ENCODE measurements at regions not wholly inside any gene's neighbourhood (a gene's known extent, or its start where the extent isn't known, plus 50 kb on each side); places are given as distances from the start of the nearest gene placed in this dataset.

DNA sequence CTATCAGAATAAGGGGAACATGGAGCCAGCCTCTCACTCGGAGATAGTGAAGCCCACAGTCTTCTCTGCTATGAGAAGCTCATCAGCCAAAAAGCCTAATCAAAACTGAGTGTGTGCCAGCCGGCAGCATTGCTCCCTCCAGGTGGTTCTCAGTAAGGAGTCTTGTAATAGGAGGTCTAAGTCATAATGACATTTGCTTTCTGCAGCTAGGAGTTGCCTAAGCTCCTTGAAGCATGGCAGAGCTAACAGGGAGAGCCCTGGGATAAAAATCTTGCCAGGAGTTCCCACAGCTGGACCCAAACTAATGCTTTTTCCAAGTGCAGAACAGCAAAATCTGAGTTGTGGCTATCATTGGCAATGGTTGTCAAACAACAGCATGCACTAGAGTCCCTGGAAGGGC, 245.2 kb downstream of the SPATA18 start:
- TF ChIP-seq, protein P1, sequence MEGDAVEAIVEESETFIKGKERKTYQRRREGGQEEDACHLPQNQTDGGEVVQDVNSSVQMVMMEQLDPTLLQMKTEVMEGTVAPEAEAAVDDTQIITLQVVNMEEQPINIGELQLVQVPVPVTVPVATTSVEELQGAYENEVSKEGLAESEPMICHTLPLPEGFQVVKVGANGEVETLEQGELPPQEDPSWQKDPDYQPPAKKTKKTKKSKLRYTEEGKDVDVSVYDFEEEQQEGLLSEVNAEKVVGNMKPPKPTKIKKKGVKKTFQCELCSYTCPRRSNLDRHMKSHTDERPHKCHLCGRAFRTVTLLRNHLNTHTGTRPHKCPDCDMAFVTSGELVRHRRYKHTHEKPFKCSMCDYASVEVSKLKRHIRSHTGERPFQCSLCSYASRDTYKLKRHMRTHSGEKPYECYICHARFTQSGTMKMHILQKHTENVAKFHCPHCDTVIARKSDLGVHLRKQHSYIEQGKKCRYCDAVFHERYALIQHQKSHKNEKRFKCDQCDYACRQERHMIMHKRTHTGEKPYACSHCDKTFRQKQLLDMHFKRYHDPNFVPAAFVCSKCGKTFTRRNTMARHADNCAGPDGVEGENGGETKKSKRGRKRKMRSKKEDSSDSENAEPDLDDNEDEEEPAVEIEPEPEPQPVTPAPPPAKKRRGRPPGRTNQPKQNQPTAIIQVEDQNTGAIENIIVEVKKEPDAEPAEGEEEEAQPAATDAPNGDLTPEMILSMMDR (IDR thresholded peaks at IDR 0.05) = no peak
- no peak for TF ChIP-seq POLR2A (IDR thresholded peaks at IDR 0.05)
